GM21619 (cell line): ENCODE measurements at regions not wholly inside any gene's neighbourhood (a gene's known extent, or its start where the extent isn't known, plus 50 kb on each side); places are given as distances from the start of the nearest gene placed in this dataset.

Experiments
- ATAC-seq: cut with Tn5 transposase; IDR thresholded peaks from one replicate; pipeline ENCODE4 v1.9.1; 2021; ENCODE audit not compliant: unreplicated experiment

- no peak for ATAC-seq
Measured at GRCh38 chr7:124692425-124692824, 73.2 kb downstream of the GPR37 start.

GRCh38 chr7:124690840-124691239 is 74.8 kb downstream of the GPR37 start:
- no peak for ATAC-seq

GRCh38 chr7:124689931-124690330 is 75.7 kb downstream of the GPR37 start:
- ATAC-seq = no peak

- no peak for ATAC-seq
Measured at GRCh38 chr7:124689523-124689922, 76.1 kb downstream of the GPR37 start.

- ATAC-seq = no peak
Measured at GRCh38 chr7:124688991-124689390, 76.6 kb downstream of the GPR37 start.

GRCh38 chr7:124686543-124687171 is 78.9 kb downstream of the GPR37 start:
- no peak for ATAC-seq

GRCh38 chr7:124681946-124682345 is 83.6 kb downstream of the GPR37 start:
- no peak for ATAC-seq

- ATAC-seq = no peak
Measured at GRCh38 chr7:124680304-124680703, 85.3 kb downstream of the GPR37 start.

- ATAC-seq = no peak
Measured at GRCh38 chr7:124679586-124680225, 85.9 kb downstream of the GPR37 start.

GRCh38 chr7:124679146-124679545 is 86.4 kb downstream of the GPR37 start:
- ATAC-seq = no peak

- no peak for ATAC-seq
Measured at GRCh38 chr7:124674451-124674850, 91.1 kb downstream of the GPR37 start.

- no peak for ATAC-seq
Measured at GRCh38 chr7:124672011-124672410, 93.6 kb downstream of the GPR37 start.

- ATAC-seq = no peak
Measured at GRCh38 chr7:124667312-124668153, 98.1 kb downstream of the GPR37 start.

- no peak for ATAC-seq
Measured at GRCh38 chr7:124662937-124663336, 102.7 kb downstream of the GPR37 start.

- ATAC-seq = no peak
Measured at GRCh38 chr7:124662372-124662771, 103.2 kb downstream of the GPR37 start.

GRCh38 chr7:124655990-124656389 is 109.6 kb downstream of the GPR37 start:
- no peak for ATAC-seq

- no peak for ATAC-seq
Measured at GRCh38 chr7:124652237-124652636, 113.4 kb downstream of the GPR37 start.

- no peak for ATAC-seq
Measured at GRCh38 chr7:124651136-124651535, 114.5 kb downstream of the GPR37 start.

- ATAC-seq = peak; percentile 54
Measured at GRCh38 chr7:124649397-124650014, 116.1 kb downstream of the GPR37 start.

GRCh38 chr7:124647630-124648306 is 117.8 kb downstream of the GPR37 start:
- no peak for ATAC-seq

GRCh38 chr7:124645704-124646103 is 119.9 kb downstream of the GPR37 start:
- no peak for ATAC-seq
